IMR-90 (cell line): ENCODE measurements at regions not wholly inside any gene's neighbourhood (a gene's known extent, or its start where the extent isn't known, plus 50 kb on each side); places are given as distances from the start of the nearest gene placed in this dataset.

Experiments
- ATAC-seq: fragments of 200-7000 bp; cut with Tn5 transposase; 2 replicates; pipeline ENCODE4 v1.9.1; 2020; ENCODE audit warnings: low read depth, mild to moderate bottlenecking, moderate library complexity
- BruUV-seq: library from RNA; stranded (reverse); fragments of 400-500 nt; replicated peaks from 2 replicates; lab custom pipeline; 2021; lab: Mats Ljungman, UMichigan
- CTCF ChIA-PET: fragments of 300-600 bp; formaldehyde crosslinking; extraction: SDS; loops from one replicate; lab custom pipeline; 2021; ENCODE audit warnings: antibody characterized with exemption; lab: Yijun Ruan, JAX
- POLR2A ChIA-PET: fragments of 300-600 bp; sonication (Branson Sonifier 250); formaldehyde crosslinking; loops from one replicate; lab custom pipeline; 2022; ENCODE audit warnings: antibody characterized with exemption; ENCODE audit not compliant: unreplicated experiment; lab: Charles Lee
- DNase-seq: peaks from one replicate; pipeline ENCODE4 v3.0.0; 2013
- H2AFZ ChIP-seq: replicated peaks from 2 replicates; pipeline ENCODE3; 2013; ENCODE audit warnings: low read length, mild to moderate bottlenecking; ENCODE audit not compliant: poor library complexity
- H2AK5ac ChIP-seq: 2 replicates; pipeline ENCODE4 v1.6.1; 2013; ENCODE audit warnings: low read depth, low read length, inconsistent platforms
- H2AK9ac ChIP-seq: replicated peaks from 2 replicates; pipeline ENCODE3; 2013; ENCODE audit warnings: mild to moderate bottlenecking, low read depth, low read length, moderate library complexity; ENCODE audit not compliant: poor library complexity
- H2BK120ac ChIP-seq: 2 replicates; pipeline ENCODE4 v1.6.1; 2013; ENCODE audit warnings: low read depth, low read length, inconsistent platforms
- H2BK15ac ChIP-seq: 3 replicates; pipeline ENCODE4 v1.6.1; 2013; ENCODE audit warnings: low read depth, low read length, inconsistent platforms
- H2BK20ac ChIP-seq: 2 replicates; pipeline ENCODE4 v1.6.1; 2013; ENCODE audit warnings: low read depth, mild to moderate bottlenecking, inconsistent platforms, low read length, moderate library complexity
- H2BK5ac ChIP-seq: 2 replicates; pipeline ENCODE4 v1.6.1; 2013; ENCODE audit warnings: mild to moderate bottlenecking, low read depth, low read length, inconsistent platforms; ENCODE audit not compliant: poor library complexity, severe bottlenecking
- H3K14ac ChIP-seq: replicated peaks from 2 replicates; pipeline ENCODE4 v1.6.1; 2013; ENCODE audit warnings: low read depth, low read length, inconsistent platforms
- H3K18ac ChIP-seq: 2 replicates; pipeline ENCODE4 v1.6.1; 2013; ENCODE audit warnings: low read depth, low read length, control low read depth
- H3K23ac ChIP-seq: 2 replicates; pipeline ENCODE4 v1.6.1; 2013; ENCODE audit warnings: low read depth, low read length, inconsistent platforms
- H3K27ac ChIP-seq: 2 replicates; pipeline ENCODE4 v1.5.1; 2013; ENCODE audit warnings: mild to moderate bottlenecking, control low read depth, low read length; ENCODE audit not compliant: insufficient read depth
- H3K27me3 ChIP-seq: 2 replicates; pipeline ENCODE4 v1.6.1; 2013; ENCODE audit warnings: low read length; ENCODE audit not compliant: control insufficient read depth, insufficient read depth
- H3K36me3 ChIP-seq: 2 replicates; pipeline ENCODE4 v1.6.1; 2013; ENCODE audit warnings: low read length, mixed read lengths; ENCODE audit not compliant: control insufficient read depth, insufficient read depth
- H3K4ac ChIP-seq: 2 replicates; pipeline ENCODE4 v1.6.1; 2013; ENCODE audit warnings: low read depth, low read length, inconsistent platforms
- H3K4me1 ChIP-seq: 2 replicates; pipeline ENCODE4 v1.6.1; 2013; ENCODE audit warnings: low read length, mixed read lengths; ENCODE audit not compliant: control insufficient read depth, insufficient read depth
- H3K4me2 ChIP-seq: 2 replicates; pipeline ENCODE4 v1.6.1; 2013; ENCODE audit warnings: low read depth, mild to moderate bottlenecking, control low read depth, low read length, moderate library complexity
- H3K4me3 ChIP-seq: 2 replicates; pipeline ENCODE4 v1.5.1; 2013; ENCODE audit warnings: low read depth, mild to moderate bottlenecking, control low read depth, low read length, moderate library complexity; ENCODE audit not compliant: insufficient read depth
- H3K56ac ChIP-seq: 2 replicates; pipeline ENCODE4 v1.6.1; 2013; ENCODE audit warnings: low read length, inconsistent platforms; ENCODE audit not compliant: insufficient read depth; ENCODE audit errors: extremely low read depth
- H3K79me1 ChIP-seq, 2 experiments: 2 replicates each; pipeline ENCODE4 v1.6.1; 2013; ENCODE audit warnings: low read length in 2 of 2, inconsistent platforms in 1 of 2, low read depth in 1 of 2
- H3K9ac ChIP-seq: 2 replicates; pipeline ENCODE4 v1.6.1; 2013; ENCODE audit warnings: low read depth, low read length, control low read depth
- H3K9me1 ChIP-seq: 2 replicates; pipeline ENCODE4 v1.6.1; 2013; ENCODE audit warnings: low read length, inconsistent platforms; ENCODE audit not compliant: insufficient read depth
- H3K9me3 ChIP-seq: 2 replicates; pipeline ENCODE4 v1.6.1; 2013; ENCODE audit warnings: low read length; ENCODE audit not compliant: control insufficient read depth, insufficient read depth
- H4K20me1 ChIP-seq: 2 replicates; pipeline ENCODE4 v1.6.1; 2013; ENCODE audit warnings: low read length, inconsistent platforms; ENCODE audit not compliant: insufficient read depth
- H4K5ac ChIP-seq: 2 replicates; pipeline ENCODE4 v1.6.1; 2013; ENCODE audit warnings: mild to moderate bottlenecking, low read depth, low read length, control low read depth
- H4K8ac ChIP-seq, 2 experiments: 2 replicates each; pipeline ENCODE4 v1.6.1; 2013; ENCODE audit warnings: low read depth in 2 of 2, low read length in 2 of 2, control low read depth in 1 of 2, inconsistent platforms in 1 of 2
- H4K91ac ChIP-seq: 2 replicates; pipeline ENCODE4 v1.6.1; 2013; ENCODE audit warnings: low read depth, low read length, inconsistent platforms; ENCODE audit not compliant: insufficient read depth
- BHLHE40 ChIP-seq: fragments of 150-350 bp; IDR thresholded peaks from 2 replicates; pipeline ENCODE4 v1.6.1; 2016; ENCODE audit warnings: mild to moderate bottlenecking, low read depth, low read length
- CEBPB ChIP-seq: IDR thresholded peaks from 2 replicates; pipeline ENCODE4 v1.6.1; 2012; ENCODE audit warnings: low read depth, low read length, improper control_type of control experiment
- CHD1 ChIP-seq: IDR thresholded peaks from 2 replicates; pipeline ENCODE4 v1.6.1; 2012; ENCODE audit warnings: low read depth, low read length, improper control_type of control experiment
- FOS ChIP-seq: fragments of 150-350 bp; IDR thresholded peaks from 2 replicates; pipeline ENCODE4 v1.6.1; 2016; ENCODE audit warnings: low read depth, low read length
- MAFK ChIP-seq: IDR thresholded peaks from 2 replicates; pipeline ENCODE4 v1.6.1; 2012; ENCODE audit warnings: low read depth, low read length, improper control_type of control experiment
- MAZ ChIP-seq: IDR thresholded peaks from 2 replicates; pipeline ENCODE4 v1.6.1; 2012; ENCODE audit warnings: low read depth, mild to moderate bottlenecking, low read length, improper control_type of control experiment, moderate library complexity, borderline replicate concordance
- MXI1 ChIP-seq: IDR thresholded peaks from 2 replicates; pipeline ENCODE4 v1.6.1; 2012; ENCODE audit warnings: low read depth, mild to moderate bottlenecking, low read length, moderate library complexity, borderline replicate concordance
- NFE2L2 ChIP-seq: fragments of 150-350 bp; IDR thresholded peaks from 2 replicates; pipeline ENCODE4 v1.6.1; 2016; ENCODE audit warnings: low read depth, mild to moderate bottlenecking, low read length
- POLR2A ChIP-seq: IDR thresholded peaks from 2 replicates; pipeline ENCODE4 v1.6.1; 2012; ENCODE audit warnings: mild to moderate bottlenecking, low read depth, low read length
- RAD21 ChIP-seq: IDR thresholded peaks from 2 replicates; pipeline ENCODE4 v1.6.1; 2012; ENCODE audit warnings: low read length, improper control_type of control experiment
- RCOR1 ChIP-seq: IDR thresholded peaks from 2 replicates; pipeline ENCODE4 v1.6.1; 2012; ENCODE audit warnings: mild to moderate bottlenecking, low read length, improper control_type of control experiment; ENCODE audit not compliant: insufficient replicate concordance
- RFX5 ChIP-seq: IDR thresholded peaks from 2 replicates; pipeline ENCODE4 v1.8.0; 2012; ENCODE audit warnings: low read depth, mild to moderate bottlenecking, low read length, moderate library complexity
- SMC3 ChIP-seq: fragments of 150-350 bp; IDR thresholded peaks from 2 replicates; pipeline ENCODE4 v1.6.1; 2016; ENCODE audit warnings: low read depth, mild to moderate bottlenecking, antibody characterized with exemption, low read length, moderate library complexity
- WGBS, 2 experiments: methylation state at CpG; one replicate each; pipeline versions ENCODE4 v1.1.5 to v1.1.7; 2013; ENCODE audit warnings: missing lambda C conversion rate in 2 of 2; ENCODE audit not compliant: insufficient read length in 1 of 2; ENCODE audit errors: extremely low coverage in 2 of 2; 5-methylcytosine and 5-hydroxymethylcytosine counted together
- dilution Hi-C: fragments of 300-500 bp; cut with HindIII; formaldehyde crosslinking; loops from one replicate; pipeline ENCODE4 v1.14.3; 2018; ENCODE audit warnings: low sequenced_read_pairs; ENCODE audit not compliant: unreplicated experiment
- in situ Hi-C: fragments of 300-500 bp; cut with MboI; formaldehyde crosslinking; loops from 3 replicates; pipeline ENCODE4 v1.14.3; 2019; ENCODE audit warnings: low sequenced_read_pairs, inconsistent platforms, mixed read lengths
- intact Hi-C: fragments of 100-400 bp; cut with micrococcal nuclease; formaldehyde crosslinking; loops from 2 replicates; pipeline ENCODE4 v1.10.0; 2022
- TF ChIP-seq, protein P1 (sequence below): fragments of 150-350 bp; IDR thresholded peaks from 2 replicates; pipeline ENCODE4 v1.6.1; 2017; ENCODE audit warnings: mild to moderate bottlenecking, antibody characterized with exemption, low read length, low read depth
- TF ChIP-seq, protein P2 (sequence below): fragments of 150-350 bp; IDR thresholded peaks from 2 replicates; pipeline ENCODE4 v1.6.1; 2016; ENCODE audit warnings: low read depth, mild to moderate bottlenecking, low read length, moderate library complexity, borderline replicate concordance
- TF ChIP-seq, protein P3 (sequence below): conservative IDR thresholded peaks from 2 replicates; pipeline ENCODE4 v1.5.1; 2012; ENCODE audit warnings: mild to moderate bottlenecking, low read depth, low read length, improper control_type of control experiment

DNA sequence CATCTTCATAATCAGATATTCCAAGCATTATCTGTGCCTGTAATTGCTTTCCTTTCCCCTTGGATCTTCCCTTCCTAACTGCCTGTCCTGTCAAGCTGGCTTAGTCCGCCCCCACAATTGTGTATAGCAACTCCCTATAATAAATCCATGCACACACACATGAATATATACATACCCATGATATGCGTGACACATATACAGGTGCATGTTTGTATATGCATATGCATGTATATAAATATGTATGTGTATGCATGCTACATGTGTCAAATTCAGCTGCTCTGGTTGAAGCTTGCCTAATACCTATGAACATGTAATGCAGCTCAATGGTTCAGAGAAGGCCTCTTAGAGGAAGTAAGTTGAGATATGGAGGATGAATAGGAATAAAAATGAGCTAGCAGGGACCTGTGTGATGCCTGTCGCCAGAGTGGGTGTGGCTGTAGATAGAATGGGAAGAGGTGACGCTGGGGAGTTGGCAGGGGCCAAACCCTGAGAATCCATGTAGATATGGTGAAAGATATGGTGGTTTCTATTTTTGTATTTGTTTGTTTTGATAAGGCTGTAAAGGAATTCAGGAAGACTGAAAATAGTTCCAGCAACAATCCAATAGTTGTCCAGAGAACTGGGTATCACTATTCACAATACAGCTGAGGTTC is 595.0 kb upstream of the BOD1L1 start:
- Histone ChIP-seq H3K23ac (no peak overlapping the region), H3K9me1 (no peaks in the 10 kb centered on the region), H3K4me1 (no peaks in the 10 kb centered on the region), H3K14ac (no peak overlapping the region), H3K27me3 (no peaks in the 10 kb centered on the region), H4K20me1 (no peaks in the 10 kb centered on the region), H3K9ac (no peak overlapping the region), H2BK120ac (no peak overlapping the region), H4K8ac (no peak overlapping the region), H3K4me3 (no peak overlapping the region), H2BK20ac (no peak overlapping the region), H3K4ac (no peak overlapping the region), H2AFZ (no peak overlapping the region), H2AK5ac (no peak overlapping the region), H3K27ac (no peak overlapping the region), H4K5ac (no peak overlapping the region), H2BK5ac (no peak overlapping the region), H3K36me3 (no peaks in the 10 kb centered on the region), H3K4me2 (no peak overlapping the region), H2AK9ac (no peak overlapping the region), H3K79me1 (no peaks in the 10 kb centered on the region), H3K56ac (no peak overlapping the region), H3K18ac (no peak overlapping the region), H3K9me3 (no peaks in the 10 kb centered on the region), H4K91ac (no peak overlapping the region), H2BK15ac (no peak overlapping the region)
- dilution Hi-C loops, result no loop called here
- intact Hi-C loops, result no loop called here
- no peak for DNase-seq
- CTCF ChIA-PET, result no interaction called here
- TF ChIP-seq MAZ (no peak), RAD21 (no peak), FOS (no peak), MAFK (no peak), CHD1 (no peak), MXI1 (no peak), POLR2A (no peak), CEBPB (no peak), BHLHE40 (no peak), RCOR1 (no peak), RFX5 (no peak), NFE2L2 (no peak), SMC3 (no peak)
- TF ChIP-seq, protein P1, sequence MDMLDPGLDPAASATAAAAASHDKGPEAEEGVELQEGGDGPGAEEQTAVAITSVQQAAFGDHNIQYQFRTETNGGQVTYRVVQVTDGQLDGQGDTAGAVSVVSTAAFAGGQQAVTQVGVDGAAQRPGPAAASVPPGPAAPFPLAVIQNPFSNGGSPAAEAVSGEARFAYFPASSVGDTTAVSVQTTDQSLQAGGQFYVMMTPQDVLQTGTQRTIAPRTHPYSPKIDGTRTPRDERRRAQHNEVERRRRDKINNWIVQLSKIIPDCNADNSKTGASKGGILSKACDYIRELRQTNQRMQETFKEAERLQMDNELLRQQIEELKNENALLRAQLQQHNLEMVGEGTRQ, result no peak
- TF ChIP-seq, protein P2, sequence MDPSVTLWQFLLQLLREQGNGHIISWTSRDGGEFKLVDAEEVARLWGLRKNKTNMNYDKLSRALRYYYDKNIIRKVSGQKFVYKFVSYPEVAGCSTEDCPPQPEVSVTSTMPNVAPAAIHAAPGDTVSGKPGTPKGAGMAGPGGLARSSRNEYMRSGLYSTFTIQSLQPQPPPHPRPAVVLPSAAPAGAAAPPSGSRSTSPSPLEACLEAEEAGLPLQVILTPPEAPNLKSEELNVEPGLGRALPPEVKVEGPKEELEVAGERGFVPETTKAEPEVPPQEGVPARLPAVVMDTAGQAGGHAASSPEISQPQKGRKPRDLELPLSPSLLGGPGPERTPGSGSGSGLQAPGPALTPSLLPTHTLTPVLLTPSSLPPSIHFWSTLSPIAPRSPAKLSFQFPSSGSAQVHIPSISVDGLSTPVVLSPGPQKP, result no peak
- TF ChIP-seq, protein P3, sequence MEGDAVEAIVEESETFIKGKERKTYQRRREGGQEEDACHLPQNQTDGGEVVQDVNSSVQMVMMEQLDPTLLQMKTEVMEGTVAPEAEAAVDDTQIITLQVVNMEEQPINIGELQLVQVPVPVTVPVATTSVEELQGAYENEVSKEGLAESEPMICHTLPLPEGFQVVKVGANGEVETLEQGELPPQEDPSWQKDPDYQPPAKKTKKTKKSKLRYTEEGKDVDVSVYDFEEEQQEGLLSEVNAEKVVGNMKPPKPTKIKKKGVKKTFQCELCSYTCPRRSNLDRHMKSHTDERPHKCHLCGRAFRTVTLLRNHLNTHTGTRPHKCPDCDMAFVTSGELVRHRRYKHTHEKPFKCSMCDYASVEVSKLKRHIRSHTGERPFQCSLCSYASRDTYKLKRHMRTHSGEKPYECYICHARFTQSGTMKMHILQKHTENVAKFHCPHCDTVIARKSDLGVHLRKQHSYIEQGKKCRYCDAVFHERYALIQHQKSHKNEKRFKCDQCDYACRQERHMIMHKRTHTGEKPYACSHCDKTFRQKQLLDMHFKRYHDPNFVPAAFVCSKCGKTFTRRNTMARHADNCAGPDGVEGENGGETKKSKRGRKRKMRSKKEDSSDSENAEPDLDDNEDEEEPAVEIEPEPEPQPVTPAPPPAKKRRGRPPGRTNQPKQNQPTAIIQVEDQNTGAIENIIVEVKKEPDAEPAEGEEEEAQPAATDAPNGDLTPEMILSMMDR, result no peak
- POLR2A ChIA-PET, result no interaction called here
- no TSS peak for BruUV-seq
- whole genome bisulfite sequencing, 2 experiments, result 78% methylated on average over 1 of the region's 4 CpGs; no CpG with 5 or more reads in 1 of the 2 experiments
- in situ Hi-C loops, result no loop called here
- no peak for ATAC-seq
